ENCODE measurements at regions not wholly inside any gene's neighbourhood (a gene's known extent, or its start where the extent isn't known, plus 50 kb on each side); places are given as distances from the start of the nearest gene placed in this dataset.
A peak's percentile ranks its signal among the peaks of the same experiment; 100 is the strongest.

GRCh38 chr1:47708658-47709018 lies 270.8 kb downstream of the FOXD2 start:
- TF ChIP-seq SP1 (IDR thresholded peaks at IDR 0.05; ENCODE audit: low read depth, low read length): no peak
- TF ChIP-seq E2F6 (IDR thresholded peaks at IDR 0.05): no peak
- TF ChIP-seq BRCA1 (IDR thresholded peaks at IDR 0.05; ENCODE audit: low read depth, low read length): no peak
- TF ChIP-seq HDAC6 (IDR thresholded peaks at IDR 0.05; ENCODE audit: low read depth, low read length): no peak
- no peak for TF ChIP-seq RNF2 (IDR thresholded peaks at IDR 0.05; ENCODE audit: borderline replicate concordance, low read depth, low read length, missing control alignments, poor library complexity, severe bottlenecking)
- peak; percentile 81 for TF ChIP-seq EZH2 (IDR thresholded peaks at IDR 0.05; ENCODE audit: low read depth, low read length, severe bottlenecking)
- no peak for TF ChIP-seq USF2 (IDR thresholded peaks at IDR 0.05; ENCODE audit: low read length)
- no peak for TF ChIP-seq NANOG (IDR thresholded peaks at IDR 0.05; ENCODE audit: insufficient read depth, low read depth, low read length, poor library complexity, severe bottlenecking)
- TF ChIP-seq CBX5 (IDR thresholded peaks at IDR 0.05; ENCODE audit: low read depth, low read length): no peak
- TF ChIP-seq HDAC2 (IDR thresholded peaks at IDR 0.05; ENCODE audit: borderline replicate concordance in 1 of 2, low read depth in 2 of 2, low read length in 2 of 2): no peak
- TF ChIP-seq SUZ12 (IDR thresholded peaks at IDR 0.05; ENCODE audit: low read length): peak; percentile 63; the same call in 1 of the 2 replicates
- H2BK5ac ChIP-seq (ENCODE audit: low read depth, low read length): no peak overlapping the region
- no peak overlapping the region for H3K23ac ChIP-seq (ENCODE audit: insufficient read length)
- peak overlapping the region; percentile 9 to 63 (median 47); a peak in 6 of 8 replicates for H3K4me3 ChIP-seq (ENCODE audit: extremely low read depth in 1 of 4, insufficient read depth in 2 of 4, low read depth in 3 of 4, low read length in 4 of 4)
- H3K36me3 ChIP-seq (ENCODE audit: control insufficient read depth in 2 of 4, insufficient read depth in 4 of 4, low read length in 3 of 4): no peaks in the 10 kb centered on the region
- H4K91ac ChIP-seq (replicated peaks; ENCODE audit: insufficient read length, low read length): no peak overlapping the region
- no peak overlapping the region for H3K4ac ChIP-seq (replicated peaks; ENCODE audit: insufficient read length, low read depth, low read length)
- FAIRE-seq: no peak
- H3K27me3 ChIP-seq (replicated peaks in 1 of 4; ENCODE audit: control insufficient read depth in 3 of 4, extremely low read depth in 1 of 4, insufficient read depth in 3 of 4, low read length in 3 of 4): peaks cover 44 to 76% (median 73%) of the 10 kb centered on the region in 4 experiments
- H3K9ac ChIP-seq (replicated peaks in 1 of 4; ENCODE audit: extremely low read depth in 1 of 4, low read depth in 3 of 4, low read length in 3 of 4): no peak overlapping the region
- H3K23me2 ChIP-seq (ENCODE audit: low read depth, low read length): peaks cover 12% of the 10 kb centered on the region; the same call in 1 of the 2 replicates
- H3K79me1 ChIP-seq (ENCODE audit: low read depth, low read length): no peaks in the 10 kb centered on the region
- no peak overlapping the region for H2BK15ac ChIP-seq (ENCODE audit: low read length)
- H3K79me2 ChIP-seq (ENCODE audit: control insufficient read depth in 1 of 2, insufficient read depth in 2 of 2, low read length in 2 of 2): no peaks in the 10 kb centered on the region
- H3K56ac ChIP-seq (replicated peaks; ENCODE audit: insufficient read length, low read depth, low read length): no peak overlapping the region
- H4K5ac ChIP-seq (ENCODE audit: insufficient read length, low read depth, low read length): no peak overlapping the region
- H2BK120ac ChIP-seq (replicated peaks; ENCODE audit: low read depth, low read length): no peak overlapping the region
- no peak for DNase-seq (ENCODE audit: low read depth in 1 of 2, low spot score in 2 of 2)
- no peaks in the 10 kb centered on the region for H3K9me3 ChIP-seq (ENCODE audit: insufficient read depth in 2 of 2, low read depth in 1 of 2, low read length in 1 of 2)
- H3K27ac ChIP-seq (ENCODE audit: low read depth, low read length): no peak overlapping the region
- H3K14ac ChIP-seq (ENCODE audit: insufficient read length): no peak overlapping the region
- no peak overlapping the region for H2AK5ac ChIP-seq (ENCODE audit: low read depth, low read length)
- no peak overlapping the region for H2BK12ac ChIP-seq (ENCODE audit: low read depth, low read length)
- H4K8ac ChIP-seq (ENCODE audit: extremely low read depth, insufficient read depth, low read length): peak overlapping the region; percentile 62; the same call in 1 of the 2 replicates
- POLR2A ChIA-PET (ENCODE audit: partially characterized antibody): interaction anchor here (1.0 kb wide), 1 partner anchor 35 kb away, joined by 3 read pairs; no protein-coding TSS in a partner anchor
- CTCF ChIA-PET (ENCODE audit: partially characterized antibody): interaction anchor here (1.0 to 13.2 kb wide), 23 partner anchors 8 to 352 kb away, joined by 3 to 172 read pairs (median 5); partner anchors contain the start of gene FOXD2
- WGBS, 2 experiments (ENCODE audit: extremely low coverage in 1 of 2, insufficient coverage in 1 of 2, insufficient read length in 1 of 2, insufficient replicate concordance in 2 of 2, low coverage in 1 of 2, low lambda C conversion rate in 2 of 2, missing lambda C conversion rate in 1 of 2): 2% methylated on average over 24 of the region's 25 CpGs; no CpG with 5 or more reads in 1 of the 2 experiments
- H2BK20ac ChIP-seq (ENCODE audit: low read length): no peak overlapping the region
- H3K4me2 ChIP-seq (ENCODE audit: insufficient read depth in 1 of 2, low read depth in 2 of 2, low read length in 2 of 2): peak overlapping the region; percentile 62 to 86
- peaks cover 0 to 19% (median 5%) of the 10 kb centered on the region in 4 experiments; a peak in 3 of 7 replicates for H3K4me1 ChIP-seq (replicated peaks in 1 of 4; ENCODE audit: control insufficient read depth in 3 of 4, insufficient read depth in 4 of 4, low read length in 3 of 4)
- no peaks in the 10 kb centered on the region for H4K20me1 ChIP-seq (replicated peaks in 1 of 2; ENCODE audit: control insufficient read depth in 1 of 2, insufficient read depth in 2 of 2, low read length in 2 of 2)
- H2AFZ ChIP-seq (ENCODE audit: low read length): no peak overlapping the region
- peak overlapping the region; percentile 32 for H3K18ac ChIP-seq (ENCODE audit: extremely low read depth, low read length)

Measured in H1 (cell line).